ENCODE measurements at regions not wholly inside any gene's neighbourhood (a gene's known extent, or its start where the extent isn't known, plus 50 kb on each side); places are given as distances from the start of the nearest gene placed in this dataset.

DNA sequence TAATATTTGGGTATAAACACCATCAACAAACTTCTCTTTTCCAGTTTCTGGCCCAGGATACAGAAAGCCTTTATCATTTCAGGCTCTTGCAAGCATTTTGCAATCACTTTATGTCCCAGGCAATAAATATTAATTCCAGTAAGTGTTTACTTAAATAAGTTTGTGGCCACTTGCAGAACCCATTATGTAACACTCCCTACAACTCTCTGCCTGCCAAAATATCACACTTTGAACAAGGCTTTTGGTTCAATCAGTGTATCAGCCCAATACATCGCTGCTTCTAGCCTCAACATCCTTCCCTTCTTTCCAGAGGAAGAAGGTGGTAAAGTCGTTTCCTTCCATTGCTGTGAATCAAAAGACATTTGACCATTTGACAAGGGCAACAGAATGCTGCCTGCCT lies 203.0 kb upstream of the USP25 start:
- no peak for DNase-seq (ENCODE audit: low spot score)

- no peak for DNase-seq (ENCODE audit: low spot score)
Measured at GRCh38 chr21:15528346-15528745, 201.4 kb upstream of the USP25 start.

GRCh38 chr21:15531986-15532385 lies 197.8 kb upstream of the USP25 start:
- DNase-seq (ENCODE audit: low spot score): no peak

- no peak for DNase-seq (ENCODE audit: low spot score)
Measured at GRCh38 chr21:15533618-15534017, 196.2 kb upstream of the USP25 start.

DNA sequence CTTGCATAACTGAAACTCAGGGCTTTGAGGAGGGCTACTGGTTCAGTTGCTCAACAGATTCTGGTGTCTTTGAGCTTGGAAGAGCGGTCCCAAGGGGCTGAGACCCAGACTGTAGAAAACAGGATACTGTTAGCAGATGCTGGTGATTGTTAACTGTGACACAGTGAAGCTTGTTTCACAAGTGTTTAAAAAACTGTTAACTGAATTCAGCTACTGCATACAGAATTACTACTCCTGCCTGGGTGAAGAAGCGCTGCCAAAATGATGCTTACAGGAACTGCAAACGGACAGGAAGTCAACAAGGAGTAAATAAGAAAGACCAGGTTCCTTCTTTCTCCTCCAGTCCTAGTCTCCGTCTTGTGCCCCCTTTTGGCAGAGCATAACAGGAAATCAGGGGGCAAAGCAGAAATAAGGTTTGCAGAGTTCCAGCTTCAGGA lies 195.3 kb upstream of the USP25 start:
- no peak for DNase-seq (ENCODE audit: low spot score)

DNA sequence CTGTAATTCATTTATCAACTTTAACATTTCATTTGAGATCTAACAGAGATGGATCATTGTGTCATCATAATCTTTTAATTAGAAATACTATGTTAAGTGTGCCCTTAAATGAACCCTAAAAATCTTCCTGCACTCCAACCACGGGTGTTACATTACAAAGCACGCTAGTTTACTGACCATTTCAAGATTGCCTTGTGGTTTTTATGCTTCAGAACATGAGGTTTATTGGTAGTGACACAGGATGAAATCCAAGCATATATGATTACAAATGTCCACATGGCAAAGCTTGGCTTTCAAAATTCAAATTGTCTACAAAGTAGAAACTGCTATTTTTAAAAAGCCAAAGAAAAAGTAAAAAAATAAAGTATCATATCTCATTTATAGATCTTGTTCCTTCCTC lies 190.4 kb upstream of the USP25 start:
- no peak for DNase-seq (ENCODE audit: low spot score)

GRCh38 chr21:15543473-15543872 lies 186.3 kb upstream of the USP25 start:
- DNase-seq (ENCODE audit: low spot score): no peak

- peak; percentile 56 for DNase-seq (ENCODE audit: low spot score)
Measured at GRCh38 chr21:15549671-15550070, 180.1 kb upstream of the USP25 start.

GRCh38 chr21:15552914-15553494 lies 176.8 kb upstream of the USP25 start:
- peak; percentile 35 for DNase-seq (ENCODE audit: low spot score)

GRCh38 chr21:15557925-15558324 lies 171.9 kb upstream of the USP25 start:
- DNase-seq (ENCODE audit: low spot score): no peak

DNA sequence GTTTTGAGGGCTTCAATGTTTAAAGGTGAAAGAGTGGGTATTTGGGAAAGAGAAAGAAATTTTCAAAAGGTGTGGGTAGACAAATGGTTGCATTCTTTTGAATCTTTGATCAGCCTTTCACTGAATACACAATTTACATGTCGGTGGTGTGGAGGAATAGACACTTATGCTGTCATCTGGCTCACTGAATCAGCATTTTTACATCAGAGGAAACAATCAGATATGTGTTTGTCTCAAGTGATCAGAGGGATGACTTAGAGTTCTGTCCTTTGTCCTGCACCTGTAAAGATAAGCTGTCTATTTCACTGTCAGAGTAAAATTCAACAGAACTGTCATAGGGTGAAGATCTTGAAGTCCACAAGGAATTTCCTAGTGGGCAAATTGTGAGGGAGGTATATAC lies 170.9 kb upstream of the USP25 start:
- no peak for DNase-seq (ENCODE audit: low spot score)

DNA sequence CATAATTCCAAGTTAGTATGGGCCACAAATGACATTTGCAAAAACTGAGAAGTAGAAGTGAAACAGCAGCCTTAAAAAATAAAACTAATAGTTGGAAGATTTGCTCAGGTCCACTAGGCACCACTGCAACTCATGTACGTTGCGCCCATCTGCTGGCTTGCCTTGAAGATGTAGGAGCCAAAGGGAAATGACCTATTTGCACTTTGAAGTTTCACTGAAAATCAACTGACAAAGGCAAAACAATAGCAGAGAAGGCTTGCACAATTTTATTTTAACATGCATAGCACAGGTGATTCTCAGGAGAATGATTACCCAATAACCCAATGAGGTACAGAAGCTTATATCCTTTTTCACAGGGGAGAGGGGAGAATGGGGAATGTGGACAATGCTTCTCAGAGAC lies 170.1 kb upstream of the USP25 start:
- DNase-seq (ENCODE audit: low spot score): no peak

DNA sequence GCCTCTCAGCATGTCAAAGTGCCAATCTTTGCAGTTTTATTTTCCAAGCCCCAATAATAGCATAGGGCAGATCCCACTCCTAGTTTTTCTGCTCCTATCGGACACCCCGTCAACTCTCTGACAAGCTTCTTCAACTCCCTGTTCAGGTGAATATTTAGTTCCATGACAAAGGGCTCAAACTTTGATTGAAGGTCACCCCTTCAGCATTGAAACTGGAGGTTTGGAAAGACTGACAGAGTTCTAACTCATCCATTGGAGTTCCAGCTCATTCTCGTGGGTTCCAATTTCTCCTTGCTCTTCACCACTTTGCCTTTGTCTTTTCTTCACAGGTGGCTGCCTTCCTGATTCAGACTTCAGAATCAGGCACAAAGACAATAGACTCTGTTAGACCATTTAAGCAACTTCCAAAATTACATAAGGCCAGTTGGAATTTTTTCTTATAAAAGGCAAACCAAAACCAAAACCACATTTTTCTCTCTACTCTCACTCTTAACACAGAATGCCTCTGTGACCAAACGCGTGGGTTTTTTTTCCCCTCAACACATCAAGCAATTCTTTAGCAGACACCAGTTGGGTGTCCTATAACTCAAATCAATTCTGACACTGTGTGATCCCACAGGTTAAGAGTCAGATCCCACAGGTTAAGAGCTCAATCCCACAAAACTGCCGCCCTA lies 169.3 kb upstream of the USP25 start:
- DNase-seq (ENCODE audit: low spot score): no peak

DNA sequence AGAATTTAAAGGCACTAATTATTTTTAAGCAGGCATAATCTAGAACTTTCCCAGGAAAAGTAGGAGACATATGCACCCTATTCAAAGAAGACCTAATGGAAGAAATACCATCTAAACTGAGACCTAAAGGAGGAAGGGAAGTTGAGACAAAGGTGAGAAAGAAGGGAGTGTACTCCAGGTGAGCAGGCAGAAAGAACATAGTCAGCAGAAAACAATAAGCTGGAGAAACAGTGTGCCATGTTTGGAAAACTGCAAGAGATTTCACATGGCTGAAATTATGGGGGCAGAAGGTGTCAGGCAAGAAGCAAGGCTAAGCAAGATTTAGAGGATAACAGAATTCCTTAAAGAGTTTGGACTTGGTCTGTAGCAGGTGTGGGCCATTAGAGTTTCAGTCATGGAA lies 167.0 kb upstream of the USP25 start:
- DNase-seq (ENCODE audit: low spot score): no peak

DNA sequence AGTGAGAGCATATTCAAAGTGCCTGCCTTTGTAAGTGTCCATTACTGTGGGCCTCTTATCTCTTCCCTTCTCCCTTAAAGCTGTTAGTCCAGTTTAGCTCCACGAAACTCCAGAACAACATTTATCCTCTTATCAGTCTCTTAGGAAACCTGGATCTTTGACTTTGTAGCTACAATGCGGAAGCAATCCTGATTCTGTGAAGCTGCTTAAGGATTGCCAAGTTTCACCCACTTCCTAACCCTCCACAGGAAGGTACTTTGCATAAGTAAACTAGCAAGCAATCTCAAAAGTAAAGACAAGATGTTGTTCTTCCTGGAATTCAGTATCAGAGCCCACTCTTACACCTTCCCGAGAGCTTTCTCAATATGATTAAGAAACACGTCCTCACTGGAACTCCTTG lies 164.9 kb upstream of the USP25 start:
- DNase-seq (ENCODE audit: low spot score): no peak

GRCh38 chr21:15566703-15567102 lies 163.1 kb upstream of the USP25 start:
- no peak for DNase-seq (ENCODE audit: low spot score)

GRCh38 chr21:15567191-15567590 lies 162.6 kb upstream of the USP25 start:
- DNase-seq (ENCODE audit: low spot score): no peak

DNA sequence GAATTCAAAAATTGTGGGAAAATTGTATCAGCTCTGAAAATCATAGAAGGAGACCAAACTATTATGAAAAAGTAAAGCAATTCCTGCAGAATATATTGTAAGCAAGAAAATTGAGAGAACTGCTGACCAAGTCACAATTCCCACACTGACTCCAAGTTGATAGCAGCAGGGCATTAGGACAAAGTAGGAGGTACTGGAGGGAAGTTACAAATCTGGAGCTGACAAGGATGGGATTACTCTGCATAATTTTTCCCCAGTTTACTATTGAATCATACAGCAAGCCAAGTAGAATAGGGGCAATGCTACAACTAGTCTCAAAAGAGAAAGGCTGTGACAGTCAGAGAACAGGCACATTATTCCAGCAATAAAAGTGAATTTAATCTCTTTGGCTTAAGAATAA lies 161.3 kb upstream of the USP25 start:
- DNase-seq (ENCODE audit: low spot score): no peak

DNA sequence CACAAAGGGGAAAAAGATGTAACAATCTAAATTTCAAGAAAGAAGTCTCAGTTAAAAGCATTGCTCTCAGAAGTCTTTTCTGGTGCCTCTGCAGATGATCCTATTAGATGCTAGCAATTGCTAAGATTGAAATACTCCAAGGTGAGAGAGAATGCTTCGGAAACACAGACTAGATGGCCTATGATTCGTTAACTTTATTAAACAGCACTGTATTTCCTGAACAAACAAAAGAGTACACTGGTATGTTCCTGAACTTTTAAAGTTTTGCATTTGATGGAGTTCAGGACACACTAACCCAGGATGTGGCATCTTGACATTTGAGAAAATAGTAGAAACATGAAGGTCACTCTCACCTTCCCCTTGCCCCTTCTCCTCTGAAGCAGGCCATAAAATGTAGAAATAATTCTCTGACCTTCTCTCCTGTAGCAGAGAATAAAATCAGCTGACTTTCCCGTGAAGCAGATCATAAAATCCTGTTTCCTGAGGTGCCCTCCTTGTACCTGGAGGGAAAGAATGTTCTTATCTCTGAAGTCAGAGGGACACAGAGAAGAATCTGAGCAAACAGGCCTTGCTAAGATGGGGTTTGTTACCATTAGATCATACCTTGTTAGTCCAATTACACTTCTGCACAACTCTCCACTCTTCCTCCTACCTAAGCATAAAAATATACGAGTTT lies 142.9 kb upstream of the USP25 start:
- DNase-seq (ENCODE audit: low spot score): no peak

- DNase-seq (ENCODE audit: low spot score): peak; percentile 38
Measured at GRCh38 chr21:15592271-15592860, 137.4 kb upstream of the USP25 start.

DNA sequence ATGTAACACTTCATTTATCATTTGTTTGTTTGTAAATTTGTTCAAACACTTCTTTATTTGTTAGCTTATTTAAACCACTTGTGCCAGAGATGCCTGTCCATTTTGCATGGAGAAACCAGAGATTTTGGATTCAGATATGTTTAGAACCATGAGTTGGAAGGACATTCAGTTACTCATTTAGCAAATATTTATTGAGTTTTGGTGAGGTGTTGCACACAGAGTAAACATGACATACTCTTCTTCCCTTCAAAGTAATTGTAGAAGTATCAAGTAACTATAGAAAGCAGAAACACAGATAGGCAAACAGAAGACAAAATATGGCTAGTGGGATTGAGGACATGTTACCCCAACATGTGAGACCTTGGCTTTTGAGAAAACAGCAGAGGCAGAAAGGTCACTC lies 136.8 kb upstream of the USP25 start:
- DNase-seq (ENCODE audit: low spot score): no peak

GRCh38 chr21:15601390-15601789 lies 128.4 kb upstream of the USP25 start:
- DNase-seq (ENCODE audit: low spot score): no peak

- DNase-seq (ENCODE audit: low spot score): peak; percentile 54
Measured at GRCh38 chr21:15604413-15604812, 125.4 kb upstream of the USP25 start.
